ENCODE measurements at regions not wholly inside any gene's neighbourhood (a gene's known extent, or its start where the extent isn't known, plus 50 kb on each side); places are given as distances from the start of the nearest gene placed in this dataset.
"Not testable (repeated sequence)": the region's sequence is repeated elsewhere in the genome, so short reads cannot be mapped to it uniquely, and the experiment has no call there.

DNA sequence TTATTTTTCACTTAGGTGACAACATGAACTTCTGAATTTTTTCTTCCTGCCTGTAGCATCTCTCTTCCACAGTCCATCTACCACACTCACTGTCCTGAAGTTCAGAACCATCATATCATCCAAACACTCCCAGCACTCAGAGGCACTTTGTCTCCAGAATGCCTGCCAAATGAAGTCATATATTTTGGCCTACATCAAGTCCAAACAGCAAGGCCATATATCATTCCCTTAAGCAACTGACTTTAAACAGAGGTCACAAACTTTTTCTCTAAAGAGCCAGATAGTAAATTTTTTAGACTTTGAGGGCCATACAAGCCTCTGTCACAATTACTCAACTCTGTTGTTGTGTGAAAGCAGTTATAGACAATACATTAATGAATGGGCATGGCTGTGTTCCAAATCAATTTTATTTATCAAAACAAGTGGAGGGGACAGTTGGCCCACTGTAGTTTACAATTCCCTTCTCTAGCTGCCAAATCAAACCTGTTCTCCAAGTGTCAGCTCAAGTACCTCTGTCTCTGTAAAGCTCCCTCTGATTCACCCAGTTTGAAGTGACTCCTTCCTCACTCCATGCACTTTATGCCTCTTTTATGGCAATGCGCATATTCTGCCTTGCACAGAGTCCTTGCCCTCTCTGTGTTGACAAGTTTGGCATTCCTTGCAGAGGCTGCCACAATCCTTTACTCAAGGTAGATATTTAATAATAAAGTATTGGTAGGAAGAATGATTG is 305.7 kb downstream of the FZD1 start:
- 78 to 88% methylated on average over 1 of the region's 1 CpG for WGBS, 2 donors (ENCODE audit: low coverage in 1 of 2)
- Histone ChIP-seq H3K4me1 (peaks cover 0 to 36% (median 0%) of the 10 kb centered on the region in 3 donors), H3K27me3 (no peaks in the 10 kb centered on the region), H3K36me3 (no peaks in the 10 kb centered on the region), H3K4me3 (no peak overlapping the region), H3K27ac (no peak overlapping the region), H3K9me3 (no peaks in the 10 kb centered on the region)
- TF ChIP-seq POLR2AphosphoS5 (IDR thresholded peaks at IDR 0.05) (no peak), EP300 (IDR thresholded peaks at IDR 0.05) (no peak)
- TF ChIP-seq, protein P1, sequence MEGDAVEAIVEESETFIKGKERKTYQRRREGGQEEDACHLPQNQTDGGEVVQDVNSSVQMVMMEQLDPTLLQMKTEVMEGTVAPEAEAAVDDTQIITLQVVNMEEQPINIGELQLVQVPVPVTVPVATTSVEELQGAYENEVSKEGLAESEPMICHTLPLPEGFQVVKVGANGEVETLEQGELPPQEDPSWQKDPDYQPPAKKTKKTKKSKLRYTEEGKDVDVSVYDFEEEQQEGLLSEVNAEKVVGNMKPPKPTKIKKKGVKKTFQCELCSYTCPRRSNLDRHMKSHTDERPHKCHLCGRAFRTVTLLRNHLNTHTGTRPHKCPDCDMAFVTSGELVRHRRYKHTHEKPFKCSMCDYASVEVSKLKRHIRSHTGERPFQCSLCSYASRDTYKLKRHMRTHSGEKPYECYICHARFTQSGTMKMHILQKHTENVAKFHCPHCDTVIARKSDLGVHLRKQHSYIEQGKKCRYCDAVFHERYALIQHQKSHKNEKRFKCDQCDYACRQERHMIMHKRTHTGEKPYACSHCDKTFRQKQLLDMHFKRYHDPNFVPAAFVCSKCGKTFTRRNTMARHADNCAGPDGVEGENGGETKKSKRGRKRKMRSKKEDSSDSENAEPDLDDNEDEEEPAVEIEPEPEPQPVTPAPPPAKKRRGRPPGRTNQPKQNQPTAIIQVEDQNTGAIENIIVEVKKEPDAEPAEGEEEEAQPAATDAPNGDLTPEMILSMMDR (IDR thresholded peaks at IDR 0.05) = no peak
- no peak for ATAC-seq

- H3K9me3 ChIP-seq = no peaks in the 10 kb centered on the region
- no peak for ATAC-seq
- H3K4me3 ChIP-seq = no peak overlapping the region
- H3K27ac ChIP-seq = no peak overlapping the region
- peaks cover 0 to 32% (median 0%) of the 10 kb centered on the region in 3 donors for H3K4me1 ChIP-seq
- TF ChIP-seq POLR2AphosphoS5 (IDR thresholded peaks at IDR 0.05) (no peak), EP300 (IDR thresholded peaks at IDR 0.05) (no peak), POLR2A (IDR thresholded peaks at IDR 0.05) (no peak)
- TF ChIP-seq, protein P1 (IDR thresholded peaks at IDR 0.05) = no peak
- no peaks in the 10 kb centered on the region for H3K27me3 ChIP-seq
- no peaks in the 10 kb centered on the region for H3K36me3 ChIP-seq
Observed at GRCh38 chr7:91570560-91570959, 306.3 kb downstream of the FZD1 start.

- TF ChIP-seq POLR2A (IDR thresholded peaks at IDR 0.05) (no peak), POLR2AphosphoS5 (IDR thresholded peaks at IDR 0.05) (no peak), EP300 (IDR thresholded peaks at IDR 0.05) (no peak)
- TF ChIP-seq, protein P1 (IDR thresholded peaks at IDR 0.05) = no peak
- H3K27me3 ChIP-seq = no peaks in the 10 kb centered on the region
- WGBS, 2 donors (ENCODE audit: low coverage in 1 of 2) = 78 to 100% methylated on average over 1 of the region's 1 CpG
Observed at GRCh38 chr7:91571601-91572000, 307.4 kb downstream of the FZD1 start.

GRCh38 chr7:91573405-91573804 is 307.1 kb downstream of the MTERF1 start:
- no peak overlapping the region for H3K27ac ChIP-seq
- TF ChIP-seq, protein P1 (IDR thresholded peaks at IDR 0.05) = no peak
- TF ChIP-seq POLR2AphosphoS5 (IDR thresholded peaks at IDR 0.05) (no peak), EP300 (IDR thresholded peaks at IDR 0.05) (no peak), POLR2A (IDR thresholded peaks at IDR 0.05) (no peak)
- 73 to 90% methylated on average over 1 of the region's 1 CpG for WGBS, 2 donors (ENCODE audit: low coverage in 1 of 2)
- no peaks in the 10 kb centered on the region for H3K36me3 ChIP-seq
- H3K9me3 ChIP-seq = peaks cover 0 to 5% (median 0%) of the 10 kb centered on the region in 3 donors
- no peak for ATAC-seq
- no peaks in the 10 kb centered on the region for H3K27me3 ChIP-seq
- H3K4me3 ChIP-seq = no peak overlapping the region
- H3K4me1 ChIP-seq = peaks cover 0 to 12% (median 0%) of the 10 kb centered on the region in 3 donors

More at GRCh38 chr7:91571601-91572000, 307.4 kb downstream of the FZD1 start:
- Histone ChIP-seq H3K36me3 (no peaks in the 10 kb centered on the region), H3K9me3 (peaks cover 0 to 5% (median 0%) of the 10 kb centered on the region in 3 donors), H3K27ac (no peak overlapping the region), H3K4me1 (peaks cover 0 to 24% (median 0%) of the 10 kb centered on the region in 3 donors), H3K4me3 (no peak overlapping the region)
- ATAC-seq = no peak

DNA sequence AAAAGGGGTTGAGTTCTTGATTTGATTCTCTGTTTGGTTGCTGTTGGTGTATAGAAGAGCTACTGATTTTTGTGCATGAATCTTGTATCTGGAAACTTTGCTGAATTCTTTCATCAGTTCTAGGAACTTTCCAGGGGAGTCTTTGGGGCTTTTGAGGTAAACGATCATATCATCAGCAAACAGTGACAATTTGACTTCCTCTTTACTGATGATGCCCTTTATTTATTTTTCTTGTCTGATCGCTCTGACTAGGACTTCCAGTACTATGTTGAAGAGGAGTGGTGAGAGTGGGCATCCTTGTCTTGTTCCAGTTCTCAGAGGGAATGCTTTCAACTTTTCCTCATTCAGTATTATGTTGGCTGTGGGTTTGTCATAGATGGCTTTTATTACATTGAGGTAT is 304.0 kb downstream of the MTERF1 start:
- not testable (repeated sequence) for H3K27me3 ChIP-seq, H3K9me3 ChIP-seq, H3K4me1 ChIP-seq, ATAC-seq, H3K4me3 ChIP-seq, H3K36me3 ChIP-seq, H3K27ac ChIP-seq
- WGBS, 2 donors (ENCODE audit: low coverage in 1 of 2) = 80 to 89% methylated on average over 2 of the region's 2 CpGs

All from gastroesophageal sphincter (tissue), 4 donors.